Stimulated activated CD8-positive, alpha-beta memory T cell treated with anti-CD3 and anti-CD28 coated beads, Interleukin-12 subunit alpha, Interleukin-12 subunit beta, amount 100 ng/mL, for 24 hours (primary cell): ENCODE measurements at regions not wholly inside any gene's neighbourhood (a gene's known extent, or its start where the extent isn't known, plus 50 kb on each side); places are given as distances from the start of the nearest gene placed in this dataset.
"Not testable (repeated sequence)": the region's sequence is repeated elsewhere in the genome, so short reads cannot be mapped to it uniquely, and the experiment has no call there.

Experiments
- DNase-seq: peaks from one replicate; pipeline ENCODE4 v3.0.0-alpha.2; 2020; ENCODE audit errors: extremely low read depth

GRCh38 chr14:97074456-97074855 is 277.3 kb downstream of the VRK1 start:
- DNase-seq, result no peak

GRCh38 chr14:97074856-97075255 is 277.7 kb downstream of the VRK1 start:
- DNase-seq, result no peak

GRCh38 chr14:97077253-97077653 is 280.1 kb downstream of the VRK1 start:
- DNase-seq, result no peak

GRCh38 chr14:97077687-97078086 is 280.5 kb downstream of the VRK1 start:
- DNase-seq, result no peak

GRCh38 chr14:97080991-97081390 is 283.8 kb downstream of the VRK1 start:
- no peak for DNase-seq

GRCh38 chr14:97095269-97095668 is 298.1 kb downstream of the VRK1 start:
- no peak for DNase-seq

GRCh38 chr14:97097296-97097695 is 300.1 kb downstream of the VRK1 start:
- DNase-seq, result no peak

- no peak for DNase-seq
Observed at GRCh38 chr14:97100306-97100705, 303.1 kb downstream of the VRK1 start.

GRCh38 chr14:97101561-97101960 is 304.4 kb downstream of the VRK1 start:
- no peak for DNase-seq

GRCh38 chr14:97104029-97104428 is 306.8 kb downstream of the VRK1 start:
- no peak for DNase-seq

- DNase-seq, result no peak
Observed at GRCh38 chr14:97106166-97106565, 309.0 kb downstream of the VRK1 start.

- DNase-seq, result no peak
Observed at GRCh38 chr14:97106609-97107008, 309.4 kb downstream of the VRK1 start.

- no peak for DNase-seq
Observed at GRCh38 chr14:97107080-97107479, 309.9 kb downstream of the VRK1 start.

GRCh38 chr14:97107760-97108159 is 310.6 kb downstream of the VRK1 start:
- DNase-seq, result no peak

GRCh38 chr14:97109234-97109633 is 312.1 kb downstream of the VRK1 start:
- no peak for DNase-seq

- DNase-seq, result no peak
Observed at GRCh38 chr14:97113339-97113738, 316.2 kb downstream of the VRK1 start.

- no peak for DNase-seq
Observed at GRCh38 chr14:97116546-97116945, 319.4 kb downstream of the VRK1 start.

GRCh38 chr14:97117693-97118092 is 320.5 kb downstream of the VRK1 start:
- no peak for DNase-seq

- DNase-seq, result no peak
Observed at GRCh38 chr14:97120204-97120603, 323.0 kb downstream of the VRK1 start.

- DNase-seq, result peak; percentile 1
Observed at GRCh38 chr14:97120611-97121031, 323.4 kb downstream of the VRK1 start.

GRCh38 chr14:97129639-97130038 is 332.5 kb downstream of the VRK1 start:
- no peak for DNase-seq

GRCh38 chr14:97135847-97136246 is 338.7 kb downstream of the VRK1 start:
- not testable (repeated sequence) for DNase-seq

GRCh38 chr14:97137705-97138104 is 340.5 kb downstream of the VRK1 start:
- no peak for DNase-seq

GRCh38 chr14:97138801-97139200 is 341.6 kb downstream of the VRK1 start:
- DNase-seq, result no peak

- no peak for DNase-seq
Observed at GRCh38 chr14:97143011-97143410, 345.8 kb downstream of the VRK1 start.
